Skeletal muscle satellite cell (primary cell): ENCODE measurements at regions not wholly inside any gene's neighbourhood (a gene's known extent, or its start where the extent isn't known, plus 50 kb on each side); places are given as distances from the start of the nearest gene placed in this dataset.

Source experiments
- H3K27me3 ChIP-seq: 2 replicates; pipeline ENCODE4 v1.7.0; 2013; ENCODE audit warnings: low read length; ENCODE audit not compliant: control insufficient read depth, insufficient read depth
- H3K36me3 ChIP-seq: 2 replicates; pipeline ENCODE4 v1.7.0; 2013; ENCODE audit warnings: mild to moderate bottlenecking, control low read depth, low read length; ENCODE audit not compliant: insufficient read depth
- H3K4me1 ChIP-seq: 2 replicates; pipeline ENCODE4 v1.7.0; 2013; ENCODE audit warnings: low read length; ENCODE audit not compliant: control insufficient read depth, insufficient read depth
- H3K4me2 ChIP-seq: 2 replicates; pipeline ENCODE4 v1.7.0; 2013; ENCODE audit warnings: mild to moderate bottlenecking, low read length
- H3K4me3 ChIP-seq: 2 replicates; pipeline ENCODE4 v1.7.0; 2013; ENCODE audit warnings: low read length
- H3K9ac ChIP-seq: 2 replicates; pipeline ENCODE4 v1.7.0; 2013; ENCODE audit warnings: mild to moderate bottlenecking, low read depth, low read length, moderate library complexity
- H3K9me3 ChIP-seq: replicated peaks from 2 replicates; pipeline ENCODE4 v1.7.0; 2013; ENCODE audit warnings: mild to moderate bottlenecking, control low read depth, low read length

GRCh38 chr13:50587645-50588373, 255.7 kb downstream of the DLEU7 start:
- Histone ChIP-seq H3K4me1 (peaks cover 36% of the 10 kb centered on the region), H3K36me3 (no peaks in the 10 kb centered on the region), H3K9ac (no peak overlapping the region), H3K4me2 (no peak overlapping the region), H3K27me3 (peaks cover 38% of the 10 kb centered on the region), H3K9me3 (no peaks in the 10 kb centered on the region), H3K4me3 (no peak overlapping the region)

DNA sequence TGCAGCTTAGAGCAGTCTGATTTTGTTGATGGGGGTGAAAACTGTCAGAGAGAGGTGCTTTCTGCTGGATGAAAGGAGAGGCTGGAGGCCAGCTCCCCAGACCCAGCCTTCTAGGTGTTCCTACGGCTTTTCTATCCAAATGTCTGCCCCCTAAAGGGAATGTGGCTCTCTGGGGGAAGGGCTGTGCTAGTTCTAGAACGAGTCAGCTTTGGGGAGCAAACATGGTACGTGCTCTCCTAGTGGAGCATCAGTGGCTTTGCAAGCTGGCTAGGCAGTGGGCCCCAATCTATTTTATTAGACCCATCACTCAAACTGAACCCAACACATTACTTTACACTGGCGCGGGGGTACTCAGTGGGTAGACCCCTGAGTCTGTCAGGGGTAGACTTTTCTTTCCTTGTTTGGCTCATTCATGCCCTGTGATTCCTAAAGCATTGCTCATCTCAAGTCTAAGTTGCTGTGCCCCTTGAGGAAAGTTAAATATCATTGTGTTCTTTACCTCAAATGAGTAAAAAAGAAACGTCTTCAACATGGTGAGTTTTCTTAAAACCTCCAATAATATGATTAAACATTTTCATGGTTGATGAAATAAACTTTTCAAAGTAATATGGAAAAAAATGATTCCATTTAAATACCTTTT, 254.9 kb downstream of the DLEU7 start:
- Histone ChIP-seq H3K36me3 (no peaks in the 10 kb centered on the region), H3K4me2 (peak overlapping the region; percentile 51), H3K27me3 (peaks cover 34% of the 10 kb centered on the region), H3K9ac (no peak overlapping the region), H3K9me3 (no peaks in the 10 kb centered on the region), H3K4me1 (peaks cover 41% of the 10 kb centered on the region), H3K4me3 (peak overlapping the region; percentile 31)

- Histone ChIP-seq H3K9ac (peak overlapping the region; percentile 38), H3K36me3 (no peaks in the 10 kb centered on the region), H3K27me3 (peaks cover 29% of the 10 kb centered on the region), H3K4me1 (peaks cover 41% of the 10 kb centered on the region), H3K4me3 (no peak overlapping the region), H3K4me2 (peak overlapping the region; percentile 51), H3K9me3 (no peaks in the 10 kb centered on the region)
These were observed 254.4 kb downstream of the DLEU7 start for GRCh38 chr13:50589139-50589538.

GRCh38 chr13:50589651-50590054, 253.8 kb downstream of the DLEU7 start:
- Histone ChIP-seq H3K4me2 (peak overlapping the region; percentile 51), H3K9me3 (no peaks in the 10 kb centered on the region), H3K27me3 (peaks cover 24% of the 10 kb centered on the region), H3K9ac (peak overlapping the region; percentile 38), H3K36me3 (no peaks in the 10 kb centered on the region), H3K4me3 (no peak overlapping the region), H3K4me1 (peaks cover 41% of the 10 kb centered on the region)

DNA sequence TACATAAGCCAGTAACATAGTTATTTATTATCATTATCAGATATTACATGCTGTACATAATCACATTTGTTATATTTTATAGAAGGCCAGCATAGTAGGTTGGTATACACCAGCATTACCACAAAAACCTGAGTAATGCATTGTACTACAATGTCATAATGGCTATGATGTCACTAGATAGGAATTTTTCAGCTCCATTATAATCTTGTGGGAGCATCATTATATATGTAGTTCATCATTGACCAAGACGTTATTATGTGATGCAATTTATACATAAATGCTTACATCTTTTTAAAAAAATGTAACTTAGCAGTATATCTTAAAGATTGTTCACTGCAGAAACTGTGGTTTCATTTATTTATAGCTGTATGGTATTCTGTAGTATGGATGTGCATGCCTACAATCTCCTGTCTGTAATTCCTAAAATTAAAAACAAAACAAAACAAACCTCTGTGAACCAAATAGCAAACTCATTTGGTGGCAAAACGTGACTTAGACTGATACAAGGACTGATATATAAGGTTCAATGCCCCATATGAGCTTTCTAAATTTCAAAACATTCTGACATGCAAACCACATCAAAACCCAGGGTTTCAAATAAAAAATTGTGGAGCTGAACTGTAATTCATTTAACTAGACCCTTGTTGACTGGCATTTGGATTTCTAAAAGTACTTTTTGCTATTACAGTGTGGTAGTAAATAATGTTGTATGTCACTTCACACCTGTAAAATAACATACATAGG, 250.9 kb downstream of the DLEU7 start:
- H3K4me3 ChIP-seq, result no peak overlapping the region
- peaks cover 41% of the 10 kb centered on the region for H3K4me1 ChIP-seq
- peaks cover 25% of the 10 kb centered on the region for H3K27me3 ChIP-seq
- H3K4me2 ChIP-seq, result no peak overlapping the region
- no peaks in the 10 kb centered on the region for H3K9me3 ChIP-seq
- H3K36me3 ChIP-seq, result no peaks in the 10 kb centered on the region
- H3K9ac ChIP-seq, result no peak overlapping the region

DNA sequence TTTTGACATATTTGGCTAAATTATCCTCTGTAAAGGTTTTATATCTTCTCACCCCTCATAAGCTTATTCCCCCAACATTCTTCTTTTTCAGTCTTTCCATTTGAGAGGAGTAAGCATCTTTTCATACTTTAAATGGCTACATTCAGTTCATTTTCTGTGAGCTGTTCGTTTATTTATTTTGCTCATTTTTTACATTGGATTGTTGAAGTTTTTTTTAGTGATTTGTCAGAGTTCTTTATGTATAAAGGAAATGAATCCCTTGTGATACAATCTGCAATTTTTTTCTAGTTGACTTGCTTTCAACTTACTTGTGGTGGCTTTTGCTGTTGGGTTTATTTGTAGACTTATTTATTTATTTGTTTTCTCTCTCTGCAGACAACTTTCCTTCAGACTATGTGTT, 250.3 kb downstream of the DLEU7 start:
- Histone ChIP-seq H3K4me2 (no peak overlapping the region), H3K9ac (no peak overlapping the region), H3K4me3 (no peak overlapping the region), H3K36me3 (no peaks in the 10 kb centered on the region), H3K27me3 (peaks cover 31% of the 10 kb centered on the region), H3K4me1 (peaks cover 36% of the 10 kb centered on the region), H3K9me3 (no peaks in the 10 kb centered on the region)

DNA sequence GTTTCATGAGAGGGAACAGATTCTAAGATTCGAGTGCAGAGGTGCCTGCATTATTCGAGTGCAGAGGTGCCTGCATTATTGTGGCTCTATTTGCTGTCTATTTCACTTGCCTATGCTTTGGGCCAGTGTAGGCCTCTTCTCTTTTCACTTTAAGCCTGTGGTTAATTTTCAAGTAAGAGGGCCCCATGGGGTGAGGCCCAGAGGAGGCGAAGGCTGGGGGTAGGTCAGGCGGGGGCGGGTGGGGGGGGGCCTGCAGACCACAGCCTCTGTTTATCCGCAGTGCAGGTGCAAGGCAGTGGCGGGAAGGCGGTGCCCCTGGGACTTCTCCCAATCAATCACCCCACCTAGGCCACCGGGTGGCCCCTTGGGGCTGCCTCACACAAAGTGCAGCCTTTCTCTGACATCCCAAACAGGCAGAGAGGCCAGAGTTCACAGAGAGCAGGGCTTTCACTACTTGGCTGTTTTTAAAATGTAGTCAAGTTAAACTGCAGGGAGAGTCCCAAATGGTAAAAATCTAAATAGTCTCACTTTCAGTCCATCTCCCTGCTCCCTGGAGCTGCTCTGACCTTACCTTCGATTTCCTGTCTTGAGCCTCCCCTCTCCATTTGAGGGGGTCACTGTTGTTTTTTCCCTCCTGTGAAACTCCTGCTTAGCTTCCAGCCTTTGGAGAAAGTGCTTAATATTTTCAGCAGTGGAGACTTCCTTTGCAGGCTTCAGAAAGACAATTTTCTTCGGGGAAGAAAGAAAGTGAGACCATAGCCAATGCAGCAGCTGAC, 249.0 kb downstream of the DLEU7 start:
- H3K4me1 ChIP-seq, result peaks cover 24% of the 10 kb centered on the region
- no peaks in the 10 kb centered on the region for H3K36me3 ChIP-seq
- H3K27me3 ChIP-seq, result peaks cover 44% of the 10 kb centered on the region
- no peak overlapping the region for H3K9ac ChIP-seq
- H3K9me3 ChIP-seq, result no peaks in the 10 kb centered on the region
- H3K4me2 ChIP-seq, result no peak overlapping the region
- no peak overlapping the region for H3K4me3 ChIP-seq

DNA sequence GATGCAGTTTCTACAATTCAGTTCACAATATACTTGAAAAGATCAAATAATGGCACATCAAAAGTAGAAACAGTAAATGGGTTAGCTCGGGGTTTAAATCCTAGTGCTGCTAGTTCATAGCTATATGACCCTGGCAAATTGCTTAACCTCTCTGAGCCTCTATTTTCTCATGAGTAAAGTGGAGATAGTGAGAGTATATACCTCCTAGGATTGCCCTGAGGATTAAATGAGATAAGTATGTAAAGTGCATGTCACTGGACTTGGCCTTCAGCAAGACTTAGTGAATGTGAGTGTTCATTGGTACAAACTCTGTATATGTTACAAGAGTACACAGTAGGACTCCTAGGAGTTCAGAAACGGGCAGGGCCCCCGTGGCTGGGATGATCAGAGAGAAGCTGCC, 248.3 kb downstream of the DLEU7 start:
- Histone ChIP-seq H3K4me3 (no peak overlapping the region), H3K9me3 (no peaks in the 10 kb centered on the region), H3K36me3 (no peaks in the 10 kb centered on the region), H3K9ac (no peak overlapping the region), H3K4me1 (peaks cover 18% of the 10 kb centered on the region), H3K27me3 (peaks cover 51% of the 10 kb centered on the region), H3K4me2 (no peak overlapping the region)

GRCh38 chr13:50596156-50596555, 247.3 kb downstream of the DLEU7 start:
- no peaks in the 10 kb centered on the region for H3K36me3 ChIP-seq
- no peak overlapping the region for H3K4me3 ChIP-seq
- peaks cover 12% of the 10 kb centered on the region for H3K4me1 ChIP-seq
- H3K9ac ChIP-seq, result no peak overlapping the region
- H3K4me2 ChIP-seq, result no peak overlapping the region
- H3K9me3 ChIP-seq, result no peaks in the 10 kb centered on the region
- peaks cover 51% of the 10 kb centered on the region for H3K27me3 ChIP-seq

GRCh38 chr13:50596776-50597203, 246.7 kb downstream of the DLEU7 start:
- no peak overlapping the region for H3K4me2 ChIP-seq
- no peak overlapping the region for H3K4me3 ChIP-seq
- peaks cover 12% of the 10 kb centered on the region for H3K4me1 ChIP-seq
- H3K9ac ChIP-seq, result no peak overlapping the region
- H3K36me3 ChIP-seq, result no peaks in the 10 kb centered on the region
- H3K27me3 ChIP-seq, result peaks cover 51% of the 10 kb centered on the region
- no peaks in the 10 kb centered on the region for H3K9me3 ChIP-seq

- Histone ChIP-seq H3K4me2 (no peak overlapping the region), H3K9ac (no peak overlapping the region), H3K4me1 (no peaks in the 10 kb centered on the region), H3K4me3 (no peak overlapping the region), H3K9me3 (no peaks in the 10 kb centered on the region), H3K36me3 (no peaks in the 10 kb centered on the region), H3K27me3 (peaks cover 55% of the 10 kb centered on the region)
These were observed 245.2 kb downstream of the DLEU7 start for GRCh38 chr13:50598338-50598737.
